ENCODE measurements at regions not wholly inside any gene's neighbourhood (a gene's known extent, or its start where the extent isn't known, plus 50 kb on each side); places are given as distances from the start of the nearest gene placed in this dataset.

DNA sequence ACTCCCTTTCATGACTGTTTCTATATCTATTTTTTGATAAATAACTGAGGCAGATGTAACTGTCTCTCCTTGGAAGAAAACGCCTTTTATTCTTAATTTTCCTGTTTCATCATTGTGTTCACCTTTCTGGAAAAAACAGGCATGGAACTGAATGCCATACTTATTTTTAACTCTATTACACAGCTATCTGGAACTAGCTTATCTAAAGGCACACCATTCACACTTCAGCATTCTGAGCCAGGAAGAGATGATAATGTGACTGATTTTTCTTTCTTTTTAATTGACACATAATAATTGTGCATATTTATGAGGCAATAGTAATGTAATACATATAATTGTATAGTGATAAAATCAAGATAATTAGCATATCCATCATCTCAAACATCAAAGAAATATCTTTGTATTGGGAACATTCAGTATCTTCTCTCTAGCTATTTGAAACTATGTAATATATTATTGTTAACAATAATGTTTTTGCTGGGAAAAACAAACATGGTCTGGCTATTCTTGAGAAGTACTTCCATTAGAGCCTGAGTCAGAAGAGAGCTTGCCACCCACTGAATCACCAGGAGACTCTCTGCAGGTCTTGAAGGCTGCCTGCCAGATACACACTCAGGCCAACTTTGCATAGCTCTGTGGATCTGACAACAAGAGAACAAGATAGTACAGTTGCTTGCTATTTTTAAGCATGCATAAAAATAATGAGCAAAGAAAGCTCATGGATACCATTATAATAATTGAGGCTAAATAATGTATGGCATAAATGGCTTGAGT, 501.0 kb upstream of the EDIL3 start:
- no peaks in the 10 kb centered on the region for H3K4me1 Mint-ChIP-seq
- Histone ChIP-seq H3K27me3 (ENCODE audit: control insufficient read depth, insufficient read depth, low read length) (no peaks in the 10 kb centered on the region), H3K27ac (ENCODE audit: low read length) (no peak overlapping the region), H3K36me3 (ENCODE audit: control insufficient read depth, insufficient read depth, low read length) (no peaks in the 10 kb centered on the region), H3K9me3 (ENCODE audit: control insufficient read depth, insufficient read depth, low read length) (no peaks in the 10 kb centered on the region), H3K4me3 (ENCODE audit: low read length) (no peak overlapping the region), H3K4me1 (ENCODE audit: control insufficient read depth, insufficient read depth, low read length) (no peaks in the 10 kb centered on the region)
- no peaks in the 10 kb centered on the region for H3K36me3 Mint-ChIP-seq
- no peaks in the 10 kb centered on the region for H3K27me3 Mint-ChIP-seq (ENCODE audit: low read depth in 2 of 2)
- 67% methylated on average over 1 of the region's 1 CpG for WGBS (ENCODE audit: insufficient coverage)
- intact Hi-C loops (cut with micrococcal nuclease) = no loop called here
- DNase-seq (no peak), ATAC-seq (no peak)
- H3K27ac Mint-ChIP-seq = no peak overlapping the region
- TF ChIP-seq, protein P1, sequence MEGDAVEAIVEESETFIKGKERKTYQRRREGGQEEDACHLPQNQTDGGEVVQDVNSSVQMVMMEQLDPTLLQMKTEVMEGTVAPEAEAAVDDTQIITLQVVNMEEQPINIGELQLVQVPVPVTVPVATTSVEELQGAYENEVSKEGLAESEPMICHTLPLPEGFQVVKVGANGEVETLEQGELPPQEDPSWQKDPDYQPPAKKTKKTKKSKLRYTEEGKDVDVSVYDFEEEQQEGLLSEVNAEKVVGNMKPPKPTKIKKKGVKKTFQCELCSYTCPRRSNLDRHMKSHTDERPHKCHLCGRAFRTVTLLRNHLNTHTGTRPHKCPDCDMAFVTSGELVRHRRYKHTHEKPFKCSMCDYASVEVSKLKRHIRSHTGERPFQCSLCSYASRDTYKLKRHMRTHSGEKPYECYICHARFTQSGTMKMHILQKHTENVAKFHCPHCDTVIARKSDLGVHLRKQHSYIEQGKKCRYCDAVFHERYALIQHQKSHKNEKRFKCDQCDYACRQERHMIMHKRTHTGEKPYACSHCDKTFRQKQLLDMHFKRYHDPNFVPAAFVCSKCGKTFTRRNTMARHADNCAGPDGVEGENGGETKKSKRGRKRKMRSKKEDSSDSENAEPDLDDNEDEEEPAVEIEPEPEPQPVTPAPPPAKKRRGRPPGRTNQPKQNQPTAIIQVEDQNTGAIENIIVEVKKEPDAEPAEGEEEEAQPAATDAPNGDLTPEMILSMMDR (IDR thresholded peaks at IDR 0.05) = no peak
- H3K4me3 Mint-ChIP-seq = no peak overlapping the region
- peaks cover 14 to 20% of the 10 kb centered on the region in 2 donors for H3K9me3 Mint-ChIP-seq

DNA sequence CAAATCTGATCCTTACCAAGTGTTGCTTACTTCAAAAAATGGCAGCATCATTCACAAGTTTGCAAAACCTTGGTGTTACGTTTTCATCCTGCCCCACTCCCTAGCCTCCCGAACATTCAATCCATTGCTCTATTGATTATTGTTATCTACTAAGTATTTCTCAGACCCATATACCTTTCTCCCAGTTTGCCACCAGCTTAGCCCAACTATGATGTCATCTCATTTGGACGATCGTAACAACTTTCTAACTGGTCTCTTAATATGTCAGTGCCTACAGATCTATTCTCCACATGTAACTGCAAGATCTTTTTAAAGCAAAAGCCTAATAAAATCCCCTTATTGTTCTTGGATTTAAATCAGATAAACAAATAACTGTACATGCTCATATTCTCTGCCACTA, 497.1 kb upstream of the EDIL3 start:
- Mint-ChIP-seq H3K9me3 (peaks cover 11 to 18% of the 10 kb centered on the region in 2 donors), H3K36me3 (no peaks in the 10 kb centered on the region), H3K4me3 (no peak overlapping the region), H3K27me3 (ENCODE audit: low read depth in 2 of 2) (no peaks in the 10 kb centered on the region), H3K4me1 (no peaks in the 10 kb centered on the region), H3K27ac (no peak overlapping the region)
- H3K4me1 ChIP-seq (ENCODE audit: control insufficient read depth, insufficient read depth, low read length) = no peaks in the 10 kb centered on the region
- no peaks in the 10 kb centered on the region for H3K36me3 ChIP-seq (ENCODE audit: control insufficient read depth, insufficient read depth, low read length)
- H3K4me3 ChIP-seq (ENCODE audit: low read length) = no peak overlapping the region
- ATAC-seq = no peak
- no peak for DNase-seq
- 82% methylated on average over 4 of the region's 4 CpGs for WGBS (ENCODE audit: insufficient coverage)
- no peaks in the 10 kb centered on the region for H3K27me3 ChIP-seq (ENCODE audit: control insufficient read depth, insufficient read depth, low read length)
- TF ChIP-seq, protein P1 (IDR thresholded peaks at IDR 0.05) = no peak
- H3K27ac ChIP-seq (ENCODE audit: low read length) = no peak overlapping the region
- intact Hi-C loops (cut with micrococcal nuclease) = no loop called here
- H3K9me3 ChIP-seq (ENCODE audit: control insufficient read depth, insufficient read depth, low read length) = no peaks in the 10 kb centered on the region

DNA sequence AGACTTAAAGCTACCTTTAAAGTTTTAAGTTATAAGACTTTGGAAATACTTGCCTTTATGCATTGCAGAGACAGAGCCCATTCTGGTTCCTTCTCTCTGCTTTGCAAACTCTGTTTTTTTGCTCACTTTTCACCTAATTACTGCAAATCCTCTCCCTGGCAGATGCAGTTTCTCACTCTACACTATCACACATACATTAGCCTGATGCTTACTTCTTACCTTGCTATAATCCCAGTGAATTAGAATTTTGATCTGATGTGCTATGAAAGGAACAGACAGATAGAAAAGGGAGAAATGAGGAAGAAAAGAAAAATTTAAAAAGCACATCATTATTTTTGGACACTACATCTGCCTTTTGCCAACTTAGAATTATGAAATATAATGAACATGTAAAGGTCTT, 489.5 kb upstream of the EDIL3 start:
- Mint-ChIP-seq H3K27me3 (ENCODE audit: low read depth in 2 of 2) (no peaks in the 10 kb centered on the region), H3K4me3 (no peak overlapping the region), H3K9me3 (peaks cover 13 to 22% of the 10 kb centered on the region in 2 donors), H3K36me3 (no peaks in the 10 kb centered on the region), H3K27ac (no peak overlapping the region), H3K4me1 (no peaks in the 10 kb centered on the region)
- Histone ChIP-seq H3K27me3 (ENCODE audit: control insufficient read depth, insufficient read depth, low read length) (no peaks in the 10 kb centered on the region), H3K27ac (ENCODE audit: low read length) (no peak overlapping the region), H3K9me3 (ENCODE audit: control insufficient read depth, insufficient read depth, low read length) (peaks cover 3% of the 10 kb centered on the region), H3K36me3 (ENCODE audit: control insufficient read depth, insufficient read depth, low read length) (no peaks in the 10 kb centered on the region), H3K4me1 (ENCODE audit: control insufficient read depth, insufficient read depth, low read length) (no peaks in the 10 kb centered on the region), H3K4me3 (ENCODE audit: low read length) (no peak overlapping the region)
- no peak for DNase-seq
- TF ChIP-seq, protein P1 (IDR thresholded peaks at IDR 0.05) = no peak
- ATAC-seq = no peak
- intact Hi-C loops (cut with micrococcal nuclease) = no loop called here

DNA sequence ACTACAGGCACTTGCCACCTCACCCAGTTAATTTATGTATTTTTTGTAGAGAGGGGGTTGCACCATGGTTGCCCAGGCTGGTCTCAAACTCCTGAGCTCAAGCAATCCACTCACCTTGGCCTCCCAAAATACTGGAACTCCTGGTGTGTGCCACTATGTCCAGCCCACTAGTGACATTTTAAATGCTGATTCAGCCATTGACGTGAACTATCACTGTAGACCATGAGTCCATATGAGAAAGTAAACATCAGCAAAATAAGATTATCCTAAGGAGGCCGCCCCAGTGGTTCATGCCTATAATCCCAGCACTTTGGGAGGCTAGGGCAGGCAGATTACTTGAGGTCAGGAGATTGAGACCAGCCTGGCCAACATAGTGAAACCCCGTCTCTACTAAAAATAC, 488.1 kb upstream of the EDIL3 start:
- H3K36me3 Mint-ChIP-seq = no peaks in the 10 kb centered on the region
- H3K36me3 ChIP-seq (ENCODE audit: control insufficient read depth, insufficient read depth, low read length) = no peaks in the 10 kb centered on the region
- intact Hi-C loops (cut with micrococcal nuclease) = no loop called here
- H3K9me3 Mint-ChIP-seq = peaks cover 10 to 23% of the 10 kb centered on the region in 2 donors
- H3K27me3 ChIP-seq (ENCODE audit: control insufficient read depth, insufficient read depth, low read length) = no peaks in the 10 kb centered on the region
- DNase-seq = no peak
- no peaks in the 10 kb centered on the region for H3K4me1 Mint-ChIP-seq
- peaks cover 3% of the 10 kb centered on the region for H3K9me3 ChIP-seq (ENCODE audit: control insufficient read depth, insufficient read depth, low read length)
- 68% methylated on average over 2 of the region's 3 CpGs for WGBS (ENCODE audit: insufficient coverage)
- no peak overlapping the region for H3K4me3 Mint-ChIP-seq
- no peak for ATAC-seq
- TF ChIP-seq, protein P1 (IDR thresholded peaks at IDR 0.05) = no peak
- H3K27ac ChIP-seq (ENCODE audit: low read length) = no peak overlapping the region
- no peaks in the 10 kb centered on the region for H3K27me3 Mint-ChIP-seq (ENCODE audit: low read depth in 2 of 2)
- H3K4me3 ChIP-seq (ENCODE audit: low read length) = no peak overlapping the region
- H3K27ac Mint-ChIP-seq = no peak overlapping the region
- H3K4me1 ChIP-seq (ENCODE audit: control insufficient read depth, insufficient read depth, low read length) = no peaks in the 10 kb centered on the region
